HCT116 (cell line): ENCODE measurements at regions not wholly inside any gene's neighbourhood (a gene's known extent, or its start where the extent isn't known, plus 50 kb on each side); places are given as distances from the start of the nearest gene placed in this dataset.

ENCODE experiments used
- ATAC-seq: fragments of 200-7000 bp; cut with Tn5 transposase; 2 replicates; pipeline ENCODE4 v1.9.1; 2020; ENCODE audit warnings: mild to moderate bottlenecking, moderate library complexity
- BruUV-seq: library from RNA; stranded (reverse); fragments of 400-500 nt; replicated peaks from 2 replicates; lab custom pipeline; 2021; lab: Mats Ljungman, UMichigan
- CTCF ChIA-PET: fragments of 300-600 bp; sonication (Branson Sonifier 250); formaldehyde crosslinking; loops from one replicate; lab custom pipeline; 2021; ENCODE audit warnings: antibody characterized with exemption; lab: Charles Lee
- POLR2A ChIA-PET: fragments of 300-600, 350-600 bp; sonication (Branson Sonifier 250); formaldehyde crosslinking; loops from one replicate; lab custom pipeline; 2021; ENCODE audit warnings: antibody characterized with exemption; lab: Charles Lee
- RAD21 ChIA-PET, 2 experiments: fragments of 300-600 bp; sonication (Branson Sonifier 250); formaldehyde crosslinking; loops; one replicate each; lab custom pipeline; 2023; ENCODE audit warnings: low total read pairs in 2 of 2; ENCODE audit not compliant: uncharacterized antibody in 2 of 2, unreplicated experiment in 2 of 2, low non-redundant PET in 1 of 2; lab: Charles Lee
- DNase-seq: peaks from one replicate; pipeline ENCODE4 v3.0.0-alpha.2; 2010; ENCODE audit warnings: low read depth, low spot score
- H2AFZ ChIP-seq: fragments of 200-600 bp; shearing (Covaris generic), sonication (generic); 2 replicates; pipeline ENCODE4 v1.6.1; 2017; ENCODE audit warnings: low read depth, mixed run types, mixed read lengths, antibody characterized with exemption, low read length; ENCODE audit not compliant: poor library complexity, severe bottlenecking
- H3K27ac ChIP-seq: 2 replicates; pipeline ENCODE4 v1.5.1; 2012; ENCODE audit warnings: low read depth, low read length
- H3K27me3 ChIP-seq: fragments of 200-600 bp; sonication (generic); 2 replicates; pipeline ENCODE4 v1.6.1; 2016; ENCODE audit warnings: mixed run types, low read length, mixed read lengths; ENCODE audit not compliant: insufficient read depth
- H3K36me3 ChIP-seq, 2 experiments: fragments of 200-500 bp in 1 of 2; fragments of 200-600 bp in 1 of 2; sonication (Bioruptor generic) in 1 of 2; sonication (generic) in 1 of 2; 2 replicates each; pipeline versions ENCODE4 v1.5.1 to v1.6.1; 2014 to 2016; ENCODE audit warnings: low read length in 2 of 2, inconsistent platforms in 1 of 2, mixed read lengths in 1 of 2, mixed run types in 1 of 2; ENCODE audit not compliant: insufficient read depth in 2 of 2, control insufficient read depth in 1 of 2
- H3K4me1 ChIP-seq, 2 experiments: fragments of 200-600 bp in 1 of 2; sonication (generic) in 1 of 2; 2 replicates each; pipeline versions ENCODE4 v1.5.1 to v1.6.1; 2012 to 2017; ENCODE audit warnings: low read length in 2 of 2, inconsistent platforms in 1 of 2, mild to moderate bottlenecking in 1 of 2, mixed read lengths in 1 of 2, mixed run types in 1 of 2, moderate library complexity in 1 of 2; ENCODE audit not compliant: insufficient read depth in 2 of 2, control insufficient read depth in 1 of 2
- H3K4me2 ChIP-seq: fragments of 200-600 bp; sonication (generic); 2 replicates; pipeline ENCODE4 v1.6.1; 2017; ENCODE audit warnings: mixed run types, low read length, mixed read lengths
- H3K4me3 ChIP-seq, 2 experiments: fragments of 200-600 bp in 1 of 2; sonication (generic) in 1 of 2; replicated peaks in 1 of 2; 2 replicates each; pipeline ENCODE4 v1.5.1; 2011 to 2016; ENCODE audit warnings: low read length in 2 of 2, control low read depth in 1 of 2, low read depth in 1 of 2, mild to moderate bottlenecking in 1 of 2, mixed read lengths in 1 of 2, mixed run types in 1 of 2
- H3K79me2 ChIP-seq: fragments of 200-600 bp; sonication (generic); 2 replicates; pipeline ENCODE4 v1.6.1; 2017; ENCODE audit warnings: mild to moderate bottlenecking, mixed run types, low read length, moderate library complexity, mixed read lengths; ENCODE audit not compliant: insufficient read depth
- H3K9ac ChIP-seq: fragments of 200-600 bp; sonication (generic); 2 replicates; pipeline ENCODE4 v1.6.1; 2016; ENCODE audit warnings: low read length, mixed read lengths
- H3K9me2 ChIP-seq: fragments of 200-600 bp; sonication (generic), shearing (Covaris generic); 2 replicates; pipeline ENCODE4 v1.6.1; 2017; ENCODE audit warnings: mixed run types, mild to moderate bottlenecking, moderate library complexity; ENCODE audit not compliant: insufficient read depth
- H3K9me3 ChIP-seq, 2 experiments: fragments of 200-500 bp in 1 of 2; fragments of 200-600 bp in 1 of 2; sonication (Bioruptor generic) in 1 of 2; sonication (generic) in 1 of 2; 2 replicates each; pipeline ENCODE4 v1.6.1; 2014 to 2017; ENCODE audit warnings: low read length in 2 of 2, mixed read lengths in 2 of 2, inconsistent platforms in 1 of 2, low read depth in 1 of 2, mild to moderate bottlenecking in 1 of 2, mixed run types in 1 of 2, moderate library complexity in 1 of 2; ENCODE audit not compliant: control insufficient read depth in 1 of 2, insufficient read depth in 1 of 2
- H4K20me1 ChIP-seq: fragments of 200-600 bp; sonication (generic), shearing (Covaris generic); 2 replicates; pipeline ENCODE4 v1.6.1; 2017; ENCODE audit warnings: mixed run types, mild to moderate bottlenecking, moderate library complexity; ENCODE audit not compliant: insufficient read depth
- CEBPB ChIP-seq: IDR thresholded peaks from 2 replicates; pipeline ENCODE4 v1.6.1; 2012; ENCODE audit warnings: low read depth
- SIN3A ChIP-seq: IDR thresholded peaks from 2 replicates; pipeline ENCODE4 v1.6.1; 2012; ENCODE audit warnings: low read depth
- TCF7L2 ChIP-seq: IDR thresholded peaks from 2 replicates; pipeline ENCODE4 v1.7.0; 2011; ENCODE audit warnings: borderline replicate concordance, inconsistent platforms; ENCODE audit not compliant: insufficient read depth, insufficient read length; ENCODE audit errors: extremely low read depth
- intact Hi-C: fragments of 100-400 bp; cut with micrococcal nuclease; formaldehyde crosslinking; loops from 2 replicates; pipeline ENCODE4 v1.10.0; 2022
- TF ChIP-seq, protein P1 (sequence below): IDR thresholded peaks from 2 replicates; pipeline ENCODE4 v1.6.1; 2012; ENCODE audit warnings: low read depth

DNA sequence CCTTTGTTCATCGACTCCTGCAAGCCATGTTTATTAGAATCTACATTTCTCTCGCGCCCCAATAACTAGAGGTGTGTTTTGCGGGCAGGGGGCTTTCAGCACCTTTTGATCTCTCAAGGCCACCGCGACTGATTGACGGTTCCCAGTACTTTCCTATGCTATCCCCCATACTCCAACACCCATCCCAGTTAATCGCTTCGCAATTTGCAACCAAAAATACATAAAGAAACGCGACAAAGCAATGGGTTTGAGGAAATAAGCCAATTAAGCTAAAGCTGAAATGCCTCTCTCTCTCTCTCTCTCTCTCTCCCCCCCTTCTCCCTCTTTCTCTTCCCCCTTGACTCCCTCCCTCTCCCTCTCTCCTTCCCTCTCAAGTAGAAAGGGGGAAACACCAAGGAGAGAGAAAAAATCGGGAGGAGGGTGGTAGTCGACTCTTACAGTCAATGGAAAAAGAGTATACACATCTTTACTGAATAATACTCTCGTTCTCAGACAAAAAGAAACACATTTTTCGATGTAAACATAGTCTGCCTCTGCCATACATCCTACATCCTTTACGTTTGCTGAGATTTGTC, 128.0 kb upstream of the DPYD start:
- RAD21 ChIA-PET: no interaction called here
- CTCF ChIA-PET: no interaction called here
- no peaks in the 10 kb centered on the region for H3K36me3 ChIP-seq
- H4K20me1 ChIP-seq: no peaks in the 10 kb centered on the region
- H3K79me2 ChIP-seq: no peaks in the 10 kb centered on the region
- H2AFZ ChIP-seq: no peak overlapping the region
- no peak for ATAC-seq
- no peak overlapping the region for H3K27ac ChIP-seq
- intact Hi-C loops: no loop called here
- no peak overlapping the region for H3K4me2 ChIP-seq
- H3K9me2 ChIP-seq: no peaks in the 10 kb centered on the region
- no peaks in the 10 kb centered on the region for H3K4me1 ChIP-seq
- no peaks in the 10 kb centered on the region for H3K27me3 ChIP-seq
- no peak overlapping the region for H3K4me3 ChIP-seq
- no peak overlapping the region for H3K9ac ChIP-seq
- TF ChIP-seq SIN3A: no peak
- no peak for TF ChIP-seq CEBPB
- no peaks in the 10 kb centered on the region for H3K9me3 ChIP-seq
- no TSS peak for BruUV-seq
- DNase-seq: no peak
- POLR2A ChIA-PET: no interaction called here

- POLR2A ChIA-PET: no interaction called here
- no peak for TF ChIP-seq TCF7L2
- TF ChIP-seq, protein P1, sequence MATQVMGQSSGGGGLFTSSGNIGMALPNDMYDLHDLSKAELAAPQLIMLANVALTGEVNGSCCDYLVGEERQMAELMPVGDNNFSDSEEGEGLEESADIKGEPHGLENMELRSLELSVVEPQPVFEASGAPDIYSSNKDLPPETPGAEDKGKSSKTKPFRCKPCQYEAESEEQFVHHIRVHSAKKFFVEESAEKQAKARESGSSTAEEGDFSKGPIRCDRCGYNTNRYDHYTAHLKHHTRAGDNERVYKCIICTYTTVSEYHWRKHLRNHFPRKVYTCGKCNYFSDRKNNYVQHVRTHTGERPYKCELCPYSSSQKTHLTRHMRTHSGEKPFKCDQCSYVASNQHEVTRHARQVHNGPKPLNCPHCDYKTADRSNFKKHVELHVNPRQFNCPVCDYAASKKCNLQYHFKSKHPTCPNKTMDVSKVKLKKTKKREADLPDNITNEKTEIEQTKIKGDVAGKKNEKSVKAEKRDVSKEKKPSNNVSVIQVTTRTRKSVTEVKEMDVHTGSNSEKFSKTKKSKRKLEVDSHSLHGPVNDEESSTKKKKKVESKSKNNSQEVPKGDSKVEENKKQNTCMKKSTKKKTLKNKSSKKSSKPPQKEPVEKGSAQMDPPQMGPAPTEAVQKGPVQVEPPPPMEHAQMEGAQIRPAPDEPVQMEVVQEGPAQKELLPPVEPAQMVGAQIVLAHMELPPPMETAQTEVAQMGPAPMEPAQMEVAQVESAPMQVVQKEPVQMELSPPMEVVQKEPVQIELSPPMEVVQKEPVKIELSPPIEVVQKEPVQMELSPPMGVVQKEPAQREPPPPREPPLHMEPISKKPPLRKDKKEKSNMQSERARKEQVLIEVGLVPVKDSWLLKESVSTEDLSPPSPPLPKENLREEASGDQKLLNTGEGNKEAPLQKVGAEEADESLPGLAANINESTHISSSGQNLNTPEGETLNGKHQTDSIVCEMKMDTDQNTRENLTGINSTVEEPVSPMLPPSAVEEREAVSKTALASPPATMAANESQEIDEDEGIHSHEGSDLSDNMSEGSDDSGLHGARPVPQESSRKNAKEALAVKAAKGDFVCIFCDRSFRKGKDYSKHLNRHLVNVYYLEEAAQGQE: peak; percentile 83
- Histone ChIP-seq H3K27me3 (no peaks in the 10 kb centered on the region), H3K36me3 (no peaks in the 10 kb centered on the region), H3K9ac (no peak overlapping the region), H3K9me2 (no peaks in the 10 kb centered on the region), H3K9me3 (no peaks in the 10 kb centered on the region), H3K4me2 (no peak overlapping the region), H3K4me1 (no peaks in the 10 kb centered on the region), H2AFZ (no peak overlapping the region), H3K4me3 (no peak overlapping the region), H3K79me2 (no peaks in the 10 kb centered on the region), H4K20me1 (no peaks in the 10 kb centered on the region), H3K27ac (no peak overlapping the region)
- CTCF ChIA-PET: no interaction called here
- BruUV-seq: no TSS peak
- RAD21 ChIA-PET: no interaction called here
- ATAC-seq (no peak), DNase-seq (no peak)
- intact Hi-C loops: no loop called here
Observed at GRCh38 chr1:98048244-98048643, 127.4 kb upstream of the DPYD start.
